Gastroesophageal sphincter (tissue), 4 donors: ENCODE measurements at regions not wholly inside any gene's neighbourhood (a gene's known extent, or its start where the extent isn't known, plus 50 kb on each side); places are given as distances from the start of the nearest gene placed in this dataset.

Source experiments
- ATAC-seq: fragments of 150-250 bp; one replicate; pipeline ENCODE4 v1.9.1; 2016; ENCODE audit warnings: mild to moderate bottlenecking, moderate library complexity
- H3K27ac ChIP-seq, 4 donors: fragments of 200-600 bp; sonication (generic) in 3 of 4; 1 replicate in 3 of 4; 2 replicates in 1 of 4; pipeline ENCODE4 v1.5.1; 2016 to 2019
- H3K27me3 ChIP-seq: fragments of 200-600 bp; sonication (generic); one replicate; pipeline ENCODE4 v1.5.1; 2019
- H3K36me3 ChIP-seq, 2 donors: fragments of 200-600 bp; sonication (generic); one replicate each; pipeline ENCODE4 v1.5.1; 2019; ENCODE audit warnings: control low read depth in 1 of 2
- H3K4me1 ChIP-seq, 3 donors: fragments of 200-600 bp; sonication (generic); 1 replicate in 2 of 3; 2 replicates in 1 of 3; pipeline ENCODE4 v1.5.1; 2016 to 2019; ENCODE audit warnings: control low read depth in 2 of 3
- H3K4me3 ChIP-seq, 2 donors: fragments of 200-600 bp; sonication (generic); one replicate each; pipeline ENCODE4 v1.5.1; 2019; ENCODE audit warnings: mild to moderate bottlenecking in 1 of 2, moderate library complexity in 1 of 2
- H3K9me3 ChIP-seq, 3 donors: fragments of 200-600 bp; sonication (generic); one replicate each; pipeline ENCODE4 v1.5.1; 2017 to 2019; ENCODE audit warnings: control low read depth in 2 of 3
- CTCF ChIP-seq, 4 experiments: fragments of 200-600 bp in 2 of 4; fragments of 450-650 bp in 2 of 4; sonication (generic) in 1 of 4; IDR thresholded peaks; one replicate each; pipeline ENCODE4 v1.5.1; 2017 to 2019; ENCODE audit warnings: antibody characterized with exemption in 4 of 4, mild to moderate bottlenecking in 2 of 4, moderate library complexity in 2 of 4
- EP300 ChIP-seq: sonication (generic); formaldehyde crosslinking; IDR thresholded peaks from one replicate; pipeline ENCODE4 v1.6.1; 2017; ENCODE audit warnings: antibody characterized with exemption, mild to moderate bottlenecking
- POLR2A ChIP-seq, 2 donors: fragments of 450-650 bp; IDR thresholded peaks; one replicate each; pipeline ENCODE4 v1.6.1; 2017; ENCODE audit warnings: antibody characterized with exemption in 2 of 2, mild to moderate bottlenecking in 2 of 2, moderate library complexity in 1 of 2
- POLR2AphosphoS5 ChIP-seq: sonication (generic); formaldehyde crosslinking; IDR thresholded peaks from one replicate; pipeline ENCODE4 v1.6.1; 2017; ENCODE audit warnings: antibody characterized with exemption
- WGBS, 2 donors: methylation state at CpG; one replicate each; pipeline ENCODE4 v1.1.5; 2018; ENCODE audit warnings: low coverage in 1 of 2; 5-methylcytosine and 5-hydroxymethylcytosine counted together

GRCh38 chr11:126118806-126119205 is 56.1 kb upstream of the CDON start:
- Histone ChIP-seq H3K4me3 (no peak overlapping the region), H3K27ac (no peak overlapping the region), H3K4me1 (peaks cover 22 to 48% (median 37%) of the 10 kb centered on the region in 3 donors), H3K36me3 (no peaks in the 10 kb centered on the region), H3K27me3 (no peaks in the 10 kb centered on the region), H3K9me3 (no peaks in the 10 kb centered on the region)
- ATAC-seq, result no peak
- WGBS, 2 donors, result 100% methylated on average over 1 of the region's 10 CpGs; no CpG with 5 or more reads in 1 of the 2 donors
- no peak for TF ChIP-seq POLR2A (IDR thresholded peaks at IDR 0.05)
- TF ChIP-seq POLR2AphosphoS5, result no peak
- TF ChIP-seq EP300, result no peak
- no peak for TF ChIP-seq CTCF (IDR thresholded peaks at IDR 0.05)

- no peaks in the 10 kb centered on the region for H3K9me3 ChIP-seq
- ATAC-seq, result peak; percentile 78
- no peak overlapping the region for H3K4me3 ChIP-seq
- H3K36me3 ChIP-seq, result no peaks in the 10 kb centered on the region
- peaks cover 22 to 62% (median 36%) of the 10 kb centered on the region in 3 donors for H3K4me1 ChIP-seq
- TF ChIP-seq POLR2AphosphoS5 (peak; percentile 95), POLR2A (IDR thresholded peaks at IDR 0.05) (no peak), CTCF (IDR thresholded peaks at IDR 0.05) (peak in 3 of 4 experiments; percentile 41 to 51 (median 49))
- 22% methylated on average over 9 of the region's 14 CpGs; no CpG with 5 or more reads in 1 of the 2 donors for WGBS, 2 donors
- peak overlapping the region; percentile 85 to 88 (median 86) for H3K27ac ChIP-seq
- no peaks in the 10 kb centered on the region for H3K27me3 ChIP-seq
Measured at GRCh38 chr11:126115816-126116331, 53.2 kb upstream of the CDON start.

GRCh38 chr11:126115127-126115495 is 52.4 kb upstream of the CDON start:
- ATAC-seq, result peak; percentile 41

GRCh38 chr11:126114486-126115126 is 51.9 kb upstream of the CDON start:
- Histone ChIP-seq H3K4me3 (no peak overlapping the region), H3K9me3 (no peaks in the 10 kb centered on the region), H3K4me1 (peaks cover 22 to 74% (median 36%) of the 10 kb centered on the region in 3 donors), H3K27ac (peak overlapping the region; percentile 85 to 88 (median 86)), H3K36me3 (no peaks in the 10 kb centered on the region), H3K27me3 (no peaks in the 10 kb centered on the region)
- TF ChIP-seq EP300 (no peak), POLR2AphosphoS5 (no peak), CTCF (IDR thresholded peaks at IDR 0.05) (no peak), POLR2A (IDR thresholded peaks at IDR 0.05) (no peak)
- WGBS, 2 donors, result 60% methylated on average over 1 of the region's 6 CpGs; no CpG with 5 or more reads in 1 of the 2 donors
- ATAC-seq, result no peak

More at GRCh38 chr11:126115127-126115495, 52.4 kb upstream of the CDON start:
- H3K27me3 ChIP-seq, result no peaks in the 10 kb centered on the region
- H3K36me3 ChIP-seq, result no peaks in the 10 kb centered on the region
- TF ChIP-seq CTCF (IDR thresholded peaks at IDR 0.05) (no peak), EP300 (no peak), POLR2A (IDR thresholded peaks at IDR 0.05) (no peak), POLR2AphosphoS5 (peak; percentile 90)
- peaks cover 22 to 69% (median 36%) of the 10 kb centered on the region in 3 donors for H3K4me1 ChIP-seq
- H3K4me3 ChIP-seq, result no peak overlapping the region
- no CpG with 5 or more reads among the region's 4 CpGs for WGBS, 2 donors
- H3K9me3 ChIP-seq, result no peaks in the 10 kb centered on the region
- H3K27ac ChIP-seq, result peak overlapping the region; percentile 85 to 88 (median 86)

GRCh38 chr11:126113963-126114362 is 51.3 kb upstream of the CDON start:
- H3K4me3 ChIP-seq, result no peak overlapping the region
- no peak for ATAC-seq
- TF ChIP-seq POLR2AphosphoS5, result no peak
- TF ChIP-seq EP300, result no peak
- TF ChIP-seq CTCF (IDR thresholded peaks at IDR 0.05), result no peak
- TF ChIP-seq POLR2A (IDR thresholded peaks at IDR 0.05), result no peak
- H3K27ac ChIP-seq, result peak overlapping the region; percentile 85 to 88 (median 86)
- no peaks in the 10 kb centered on the region for H3K9me3 ChIP-seq
- peaks cover 22 to 75% (median 36%) of the 10 kb centered on the region in 3 donors for H3K4me1 ChIP-seq
- 34 to 67% methylated on average over 1 to 4 of the region's 4 CpGs for WGBS, 2 donors
- H3K27me3 ChIP-seq, result no peaks in the 10 kb centered on the region
- no peaks in the 10 kb centered on the region for H3K36me3 ChIP-seq
